Gastrocnemius medialis (tissue), 4 donors: ENCODE measurements at regions not wholly inside any gene's neighbourhood (a gene's known extent, or its start where the extent isn't known, plus 50 kb on each side); places are given as distances from the start of the nearest gene placed in this dataset.

Experiments used
- ATAC-seq, 2 donors: fragments of 150-250 bp; one replicate each; pipeline ENCODE4 v1.9.1; 2016
- DNase-seq, 2 donors: peaks; one replicate each; pipeline ENCODE4 v3.0.0-alpha.2; 2019
- H3K27ac ChIP-seq, 4 donors: fragments of 200-600 bp; sonication (generic); 1 replicate in 1 of 4; 2 replicates in 3 of 4; pipeline ENCODE4 v1.5.1; 2016 to 2018; ENCODE audit warnings: mild to moderate bottlenecking in 2 of 4, moderate library complexity in 1 of 4
- H3K27me3 ChIP-seq, 3 donors: fragments of 200-600 bp; sonication (generic) in 2 of 3; 1 replicate in 1 of 3; 2 replicates in 2 of 3; pipeline versions ENCODE4 v1.5.1 to v1.6.0; 2016 to 2019; ENCODE audit warnings: mild to moderate bottlenecking in 1 of 3, moderate library complexity in 1 of 3
- H3K36me3 ChIP-seq, 2 donors: fragments of 200-600 bp; sonication (generic) in 1 of 2; one replicate each; pipeline ENCODE4 v1.5.1; 2017 to 2018
- H3K4me1 ChIP-seq, 2 donors: fragments of 200-600 bp; sonication (generic) in 1 of 2; one replicate each; pipeline ENCODE4 v1.5.1; 2016 to 2017; ENCODE audit warnings: mild to moderate bottlenecking in 2 of 2
- H3K4me3 ChIP-seq, 4 donors: fragments of 200-600 bp; sonication (generic) in 3 of 4; 1 replicate in 1 of 4; 2 replicates in 3 of 4; pipeline ENCODE4 v1.5.1; 2016 to 2019; ENCODE audit warnings: mild to moderate bottlenecking in 2 of 4
- H3K9me3 ChIP-seq, 3 donors: fragments of 200-600 bp; sonication (generic) in 2 of 3; 1 replicate in 1 of 3; 2 replicates in 2 of 3; pipeline ENCODE4 v1.5.1; 2016 to 2019
- POLR2A ChIP-seq, 2 donors: fragments of 450-650 bp; IDR thresholded peaks; one replicate each; pipeline ENCODE4 v1.6.1; 2017; ENCODE audit warnings: antibody characterized with exemption in 2 of 2, mild to moderate bottlenecking in 2 of 2, moderate library complexity in 2 of 2
- in situ Hi-C, 4 donors: fragments of 200-750 bp; cut with MboI; loops; one replicate each; pipeline versions ENCODE4 v1.15.0 to v1.8.0; 2017; ENCODE audit warnings: low sequenced_read_pairs in 4 of 4
- intact Hi-C: fragments of 100-400 bp; cut with DNase I; formaldehyde crosslinking; loops from one replicate; pipeline ENCODE4 v1.15.1; 2023; ENCODE audit warnings: low total_unique reads
- TF ChIP-seq, protein P1 (sequence below), 5 experiments: fragments of 450-650 bp in 3 of 5; fragments of 200-600 bp in 2 of 5; sonication (generic) in 2 of 5; IDR thresholded peaks in 4 of 5; conservative IDR thresholded peaks in 1 of 5; 1 replicate in 4 of 5; 2 replicates in 1 of 5; pipeline ENCODE4 v1.5.1; 2016 to 2019; ENCODE audit warnings: antibody characterized with exemption in 5 of 5, mild to moderate bottlenecking in 3 of 5, moderate library complexity in 3 of 5

GRCh38 chr11:15585602-15586331, 471.0 kb downstream of the INSC start:
- H3K9me3 ChIP-seq = no peaks in the 10 kb centered on the region
- TF ChIP-seq, protein P1, sequence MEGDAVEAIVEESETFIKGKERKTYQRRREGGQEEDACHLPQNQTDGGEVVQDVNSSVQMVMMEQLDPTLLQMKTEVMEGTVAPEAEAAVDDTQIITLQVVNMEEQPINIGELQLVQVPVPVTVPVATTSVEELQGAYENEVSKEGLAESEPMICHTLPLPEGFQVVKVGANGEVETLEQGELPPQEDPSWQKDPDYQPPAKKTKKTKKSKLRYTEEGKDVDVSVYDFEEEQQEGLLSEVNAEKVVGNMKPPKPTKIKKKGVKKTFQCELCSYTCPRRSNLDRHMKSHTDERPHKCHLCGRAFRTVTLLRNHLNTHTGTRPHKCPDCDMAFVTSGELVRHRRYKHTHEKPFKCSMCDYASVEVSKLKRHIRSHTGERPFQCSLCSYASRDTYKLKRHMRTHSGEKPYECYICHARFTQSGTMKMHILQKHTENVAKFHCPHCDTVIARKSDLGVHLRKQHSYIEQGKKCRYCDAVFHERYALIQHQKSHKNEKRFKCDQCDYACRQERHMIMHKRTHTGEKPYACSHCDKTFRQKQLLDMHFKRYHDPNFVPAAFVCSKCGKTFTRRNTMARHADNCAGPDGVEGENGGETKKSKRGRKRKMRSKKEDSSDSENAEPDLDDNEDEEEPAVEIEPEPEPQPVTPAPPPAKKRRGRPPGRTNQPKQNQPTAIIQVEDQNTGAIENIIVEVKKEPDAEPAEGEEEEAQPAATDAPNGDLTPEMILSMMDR (IDR thresholded peaks at IDR 0.05 in 4 of 5, conservative IDR thresholded peaks at IDR 0.05 in 1 of 5) = no peak
- TF ChIP-seq POLR2A (IDR thresholded peaks at IDR 0.05) = no peak
- intact Hi-C loops = no loop called here
- ATAC-seq (no peak), DNase-seq (no peak)
- H3K36me3 ChIP-seq = no peaks in the 10 kb centered on the region
- no peaks in the 10 kb centered on the region for H3K27me3 ChIP-seq
- H3K27ac ChIP-seq = no peak overlapping the region
- in situ Hi-C loops = no loop called here
- peaks cover 8 to 9% of the 10 kb centered on the region in 2 donors for H3K4me1 ChIP-seq
- no peak overlapping the region for H3K4me3 ChIP-seq

DNA sequence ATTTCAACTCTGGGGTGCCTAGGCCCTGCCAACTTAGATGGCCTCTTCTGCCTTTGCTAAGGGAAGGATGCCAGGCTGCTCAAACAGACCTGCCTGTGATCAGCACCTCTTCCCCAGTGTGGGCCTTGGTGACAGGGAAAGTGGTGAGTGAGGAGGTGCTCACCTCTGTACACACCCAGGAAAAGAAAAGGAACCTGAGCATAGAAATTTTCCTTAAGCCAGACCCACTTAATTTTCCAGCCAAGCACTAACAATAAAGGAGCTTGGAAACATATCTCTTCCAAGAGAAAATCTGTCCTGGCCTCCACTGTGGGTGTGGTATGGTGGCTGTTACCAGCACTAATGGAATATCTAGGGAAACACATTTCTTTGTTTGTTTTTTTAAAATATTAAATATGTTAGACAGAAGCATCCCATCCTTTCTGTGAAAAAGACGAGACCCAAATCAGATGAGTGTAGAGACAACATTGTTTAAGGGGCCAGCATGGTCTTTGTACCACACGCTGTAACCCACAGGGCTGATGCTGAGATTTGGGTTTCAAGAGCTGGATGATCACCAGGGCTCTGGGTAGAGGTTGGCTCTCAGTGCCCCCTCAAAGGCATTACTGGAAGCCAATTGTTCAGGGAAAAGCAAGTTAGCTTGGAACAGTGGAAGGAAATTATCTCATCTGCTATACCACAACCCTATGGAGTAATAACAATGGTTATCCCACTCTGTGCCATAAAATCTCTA, 472.2 kb downstream of the INSC start:
- H3K27ac ChIP-seq = no peak overlapping the region
- no peak for TF ChIP-seq POLR2A (IDR thresholded peaks at IDR 0.05)
- TF ChIP-seq, protein P1 (IDR thresholded peaks at IDR 0.05 in 4 of 5, conservative IDR thresholded peaks at IDR 0.05 in 1 of 5) = no peak
- H3K9me3 ChIP-seq = no peaks in the 10 kb centered on the region
- H3K27me3 ChIP-seq = no peaks in the 10 kb centered on the region
- no peak overlapping the region for H3K4me3 ChIP-seq
- in situ Hi-C loops = no loop called here
- no peaks in the 10 kb centered on the region for H3K36me3 ChIP-seq
- intact Hi-C loops = no loop called here
- peaks cover 7% of the 10 kb centered on the region in 2 donors for H3K4me1 ChIP-seq
- DNase-seq (no peak), ATAC-seq (no peak)

DNA sequence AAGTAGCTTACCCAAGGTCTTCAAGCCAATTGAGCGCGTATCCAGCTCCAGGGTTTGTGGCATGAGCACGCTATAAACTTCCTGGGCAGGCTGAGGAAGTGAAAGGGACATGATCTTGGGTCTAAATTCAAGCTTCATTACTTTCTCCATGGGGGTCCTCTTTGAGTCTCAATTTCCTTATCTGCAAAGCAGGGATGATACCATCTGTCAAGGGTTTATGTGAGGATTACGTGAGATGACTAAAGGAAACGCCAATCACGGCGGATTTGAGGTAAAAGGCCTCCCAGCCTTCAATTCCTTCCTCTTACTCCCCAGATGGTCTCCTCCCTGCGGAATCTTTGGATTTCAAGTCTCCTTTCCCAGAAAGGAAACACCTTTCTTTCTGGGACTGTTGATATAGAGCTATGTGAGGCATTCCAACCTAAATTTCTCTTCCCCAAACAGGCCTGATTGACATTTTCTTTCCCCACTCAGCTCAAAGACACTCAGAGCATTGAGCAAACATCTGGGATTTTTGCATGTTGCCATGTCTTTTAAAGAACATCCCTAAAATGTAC, 474.4 kb downstream of the INSC start:
- Histone ChIP-seq H3K9me3 (no peaks in the 10 kb centered on the region), H3K27ac (no peak overlapping the region), H3K27me3 (no peaks in the 10 kb centered on the region), H3K4me1 (peaks cover 7% of the 10 kb centered on the region in 2 donors), H3K36me3 (no peaks in the 10 kb centered on the region), H3K4me3 (no peak overlapping the region)
- no peak for DNase-seq
- no peak for ATAC-seq
- in situ Hi-C loops (no loop called here), intact Hi-C loops (no loop called here)
- no peak for TF ChIP-seq POLR2A (IDR thresholded peaks at IDR 0.05)
- TF ChIP-seq, protein P1 (IDR thresholded peaks at IDR 0.05 in 4 of 5, conservative IDR thresholded peaks at IDR 0.05 in 1 of 5) = no peak

GRCh38 chr11:15590132-15590531, 475.4 kb downstream of the INSC start:
- Histone ChIP-seq H3K4me3 (no peak overlapping the region), H3K9me3 (no peaks in the 10 kb centered on the region), H3K4me1 (peaks cover 7% of the 10 kb centered on the region in 2 donors), H3K36me3 (no peaks in the 10 kb centered on the region), H3K27ac (no peak overlapping the region), H3K27me3 (no peaks in the 10 kb centered on the region)
- intact Hi-C loops = no loop called here
- in situ Hi-C loops = no loop called here
- DNase-seq (no peak), ATAC-seq (no peak)
- TF ChIP-seq, protein P1 (IDR thresholded peaks at IDR 0.05 in 4 of 5, conservative IDR thresholded peaks at IDR 0.05 in 1 of 5) = no peak
- no peak for TF ChIP-seq POLR2A (IDR thresholded peaks at IDR 0.05)
